Trophoblast cell (in vitro differentiated cells and primary cell): ENCODE measurements at regions not wholly inside any gene's neighbourhood (a gene's known extent, or its start where the extent isn't known, plus 50 kb on each side); places are given as distances from the start of the nearest gene placed in this dataset.

Experiments used
- DNase-seq, 2 donors: peaks; one replicate each; pipeline ENCODE4 v3.0.0-alpha.2; 2016
- H2AFZ ChIP-seq: 2 replicates; pipeline ENCODE4 v1.6.1; 2013; ENCODE audit warnings: low read length, moderate library complexity, mild to moderate bottlenecking; ENCODE audit not compliant: insufficient read depth, poor library complexity
- H2AK5ac ChIP-seq: 2 replicates; pipeline ENCODE4 v1.6.1; 2013; ENCODE audit warnings: mild to moderate bottlenecking, low read length
- H2BK120ac ChIP-seq: 2 replicates; pipeline ENCODE4 v1.6.1; 2013; ENCODE audit warnings: low read length, mild to moderate bottlenecking, moderate library complexity; ENCODE audit not compliant: insufficient read depth, poor library complexity
- H2BK12ac ChIP-seq: 2 replicates; pipeline ENCODE4 v1.6.1; 2013; ENCODE audit warnings: mild to moderate bottlenecking, low read length, moderate library complexity
- H2BK5ac ChIP-seq: 2 replicates; pipeline ENCODE4 v1.6.1; 2013; ENCODE audit warnings: low read length, low read depth, moderate library complexity, mild to moderate bottlenecking; ENCODE audit not compliant: poor library complexity
- H3K14ac ChIP-seq: 2 replicates; pipeline ENCODE4 v1.6.1; 2013; ENCODE audit warnings: mild to moderate bottlenecking, low read length
- H3K18ac ChIP-seq: 2 replicates; pipeline ENCODE4 v1.6.1; 2013; ENCODE audit warnings: mild to moderate bottlenecking, low read length
- H3K23ac ChIP-seq: 2 replicates; pipeline ENCODE4 v1.6.1; 2013; ENCODE audit warnings: low read length
- H3K27ac ChIP-seq: 2 replicates; pipeline ENCODE4 v1.5.1; 2013; ENCODE audit warnings: low read depth, mild to moderate bottlenecking, inconsistent platforms, low read length, moderate library complexity
- H3K27me3 ChIP-seq: 2 replicates; pipeline ENCODE4 v1.6.1; 2013; ENCODE audit warnings: inconsistent platforms, mild to moderate bottlenecking, low read length, moderate library complexity; ENCODE audit not compliant: insufficient read depth
- H3K36me3 ChIP-seq, 2 experiments: 1 replicate in 1 of 2; 2 replicates in 1 of 2; pipeline ENCODE4 v1.6.1; 2013; ENCODE audit warnings: low read length in 2 of 2, mild to moderate bottlenecking in 2 of 2, moderate library complexity in 1 of 2; ENCODE audit not compliant: insufficient read depth in 2 of 2, control insufficient read depth in 1 of 2
- H3K4ac ChIP-seq: 2 replicates; pipeline ENCODE4 v1.6.1; 2013; ENCODE audit warnings: low read depth, mild to moderate bottlenecking, low read length, moderate library complexity
- H3K4me1 ChIP-seq, 2 experiments: 1 replicate in 1 of 2; 2 replicates in 1 of 2; pipeline ENCODE4 v1.6.1; 2013; ENCODE audit warnings: low read length in 2 of 2, mild to moderate bottlenecking in 2 of 2, moderate library complexity in 1 of 2; ENCODE audit not compliant: insufficient read depth in 2 of 2, control insufficient read depth in 1 of 2
- H3K4me2 ChIP-seq: 2 replicates; pipeline ENCODE4 v1.6.1; 2013; ENCODE audit warnings: inconsistent platforms, mild to moderate bottlenecking, low read length, moderate library complexity
- H3K4me3 ChIP-seq: 2 replicates; pipeline ENCODE4 v1.5.1; 2013; ENCODE audit warnings: mild to moderate bottlenecking, low read depth, low read length, inconsistent platforms
- H3K79me1 ChIP-seq: one replicate; pipeline ENCODE4 v1.6.1; 2013; ENCODE audit warnings: low read length
- H3K79me2 ChIP-seq: 2 replicates; pipeline ENCODE4 v1.6.1; 2013; ENCODE audit warnings: low read length, mild to moderate bottlenecking; ENCODE audit not compliant: control insufficient read depth, insufficient read depth, poor library complexity
- H3K9ac ChIP-seq: 2 replicates; pipeline ENCODE4 v1.6.1; 2013; ENCODE audit warnings: mild to moderate bottlenecking, low read length
- H3K9me3 ChIP-seq: 2 replicates; pipeline ENCODE4 v1.6.1; 2013; ENCODE audit warnings: low read depth, mild to moderate bottlenecking, control low read depth, inconsistent platforms, low read length; ENCODE audit not compliant: insufficient read depth
- H4K12ac ChIP-seq: 2 replicates; pipeline ENCODE4 v1.6.1; 2013; ENCODE audit warnings: low read depth, mild to moderate bottlenecking, low read length, moderate library complexity
- H4K8ac ChIP-seq: 2 replicates; pipeline ENCODE4 v1.6.1; 2013; ENCODE audit warnings: low read depth, mild to moderate bottlenecking, low read length, moderate library complexity
- H4K91ac ChIP-seq: one replicate; pipeline ENCODE4 v1.6.1; 2013; ENCODE audit warnings: low read depth, mild to moderate bottlenecking, low read length, moderate library complexity
- WGBS: extraction: QIAGEN DNeasy Blood & Tissue Kit; methylation state at CpG from one replicate; pipeline ENCODE4 v1.1.7; 2013; ENCODE audit warnings: missing lambda C conversion rate; ENCODE audit not compliant: insufficient read length, insufficient coverage; ENCODE audit errors: extremely low coverage; 5-methylcytosine and 5-hydroxymethylcytosine counted together

- Histone ChIP-seq H3K23ac (no peak overlapping the region), H3K27me3 (no peaks in the 10 kb centered on the region), H3K27ac (no peak overlapping the region), H2BK12ac (no peak overlapping the region), H2BK120ac (no peak overlapping the region), H2AK5ac (no peak overlapping the region), H3K9ac (no peak overlapping the region), H2AFZ (no peak overlapping the region), H2BK5ac (no peak overlapping the region), H3K18ac (no peak overlapping the region), H3K79me2 (no peaks in the 10 kb centered on the region), H4K91ac (no peak overlapping the region), H3K9me3 (no peaks in the 10 kb centered on the region), H3K4ac (no peak overlapping the region), H3K4me2 (peak overlapping the region; percentile 93), H4K8ac (no peak overlapping the region), H3K79me1 (no peaks in the 10 kb centered on the region), H4K12ac (no peak overlapping the region), H3K14ac (no peak overlapping the region), H3K4me3 (no peak overlapping the region), H3K4me1 (no peaks in the 10 kb centered on the region), H3K36me3 (no peaks in the 10 kb centered on the region)
- peak in 1 of 2 donors; percentile 9 for DNase-seq
- no CpG with 5 or more reads among the region's 6 CpGs for WGBS
Measured at GRCh38 chr2:226031647-226032501, 632.4 kb downstream of the NYAP2 start.

- H3K79me1 ChIP-seq: no peaks in the 10 kb centered on the region
- WGBS: no CpG with 5 or more reads among the region's 34 CpGs
- H3K9me3 ChIP-seq: no peaks in the 10 kb centered on the region
- no peak overlapping the region for H3K23ac ChIP-seq
- peak overlapping the region; percentile 78 for H3K27ac ChIP-seq
- no peak overlapping the region for H3K18ac ChIP-seq
- peak overlapping the region; percentile 41 for H4K91ac ChIP-seq
- DNase-seq: peak in 1 of 2 donors; percentile 8
- H3K4me3 ChIP-seq: peak overlapping the region; percentile 70
- peak overlapping the region; percentile 93 for H3K4me2 ChIP-seq
- peak overlapping the region; percentile 74 for H2AFZ ChIP-seq
- peak overlapping the region; percentile 67 for H4K12ac ChIP-seq
- H3K14ac ChIP-seq: peak overlapping the region; percentile 53
- no peaks in the 10 kb centered on the region for H3K36me3 ChIP-seq
- H2BK120ac ChIP-seq: no peak overlapping the region
- H3K4me1 ChIP-seq: no peaks in the 10 kb centered on the region
- H3K79me2 ChIP-seq: no peaks in the 10 kb centered on the region
- no peak overlapping the region for H2BK12ac ChIP-seq
- no peak overlapping the region for H2AK5ac ChIP-seq
- peak overlapping the region; percentile 80 for H3K9ac ChIP-seq
- no peak overlapping the region for H3K4ac ChIP-seq
- peak overlapping the region; percentile 29 for H2BK5ac ChIP-seq
- no peaks in the 10 kb centered on the region for H3K27me3 ChIP-seq
- peak overlapping the region; percentile 40 for H4K8ac ChIP-seq
Measured at GRCh38 chr2:226030788-226031646, 631.5 kb downstream of the NYAP2 start.

GRCh38 chr2:226030369-226030768, 630.9 kb downstream of the NYAP2 start:
- DNase-seq: no peak
- no CpG with 5 or more reads among the region's 8 CpGs for WGBS
- no peak overlapping the region for H3K23ac ChIP-seq

GRCh38 chr2:226023946-226024345, 624.4 kb downstream of the NYAP2 start:
- H2BK120ac ChIP-seq: no peak overlapping the region
- no peak overlapping the region for H3K14ac ChIP-seq
- H2BK5ac ChIP-seq: no peak overlapping the region
- H3K9me3 ChIP-seq: no peaks in the 10 kb centered on the region
- no peak overlapping the region for H4K91ac ChIP-seq
- H2BK12ac ChIP-seq: no peak overlapping the region
- H3K23ac ChIP-seq: no peak overlapping the region
- H3K4me2 ChIP-seq: no peak overlapping the region
- H3K27me3 ChIP-seq: no peaks in the 10 kb centered on the region
- no peak for DNase-seq
- no peak overlapping the region for H3K4me3 ChIP-seq
- no peaks in the 10 kb centered on the region for H3K79me2 ChIP-seq
- no peak overlapping the region for H3K18ac ChIP-seq
- no peak overlapping the region for H2AK5ac ChIP-seq
- no peaks in the 10 kb centered on the region for H3K4me1 ChIP-seq
- H3K4ac ChIP-seq: no peak overlapping the region
- no peak overlapping the region for H3K9ac ChIP-seq
- no peak overlapping the region for H4K8ac ChIP-seq
- H4K12ac ChIP-seq: no peak overlapping the region
- no peak overlapping the region for H2AFZ ChIP-seq
- no peak overlapping the region for H3K27ac ChIP-seq
- H3K36me3 ChIP-seq: no peaks in the 10 kb centered on the region
- no peaks in the 10 kb centered on the region for H3K79me1 ChIP-seq

More at GRCh38 chr2:226030369-226030768, 630.9 kb downstream of the NYAP2 start:
- H2AFZ ChIP-seq: no peak overlapping the region
- H4K8ac ChIP-seq: no peak overlapping the region
- H2BK5ac ChIP-seq: no peak overlapping the region
- no peak overlapping the region for H4K91ac ChIP-seq
- H3K79me2 ChIP-seq: no peaks in the 10 kb centered on the region
- no peaks in the 10 kb centered on the region for H3K27me3 ChIP-seq
- H3K9me3 ChIP-seq: no peaks in the 10 kb centered on the region
- no peaks in the 10 kb centered on the region for H3K79me1 ChIP-seq
- no peaks in the 10 kb centered on the region for H3K36me3 ChIP-seq
- no peak overlapping the region for H3K4me3 ChIP-seq
- no peak overlapping the region for H3K9ac ChIP-seq
- peak overlapping the region; percentile 93 for H3K4me2 ChIP-seq
- H2BK120ac ChIP-seq: no peak overlapping the region
- no peak overlapping the region for H2AK5ac ChIP-seq
- H2BK12ac ChIP-seq: no peak overlapping the region
- no peak overlapping the region for H4K12ac ChIP-seq
- H3K4me1 ChIP-seq: no peaks in the 10 kb centered on the region
- H3K14ac ChIP-seq: no peak overlapping the region
- no peak overlapping the region for H3K27ac ChIP-seq
- no peak overlapping the region for H3K18ac ChIP-seq
- H3K4ac ChIP-seq: no peak overlapping the region
